HG03460 (cell line): ENCODE measurements at regions not wholly inside any gene's neighbourhood (a gene's known extent, or its start where the extent isn't known, plus 50 kb on each side); places are given as distances from the start of the nearest gene placed in this dataset.

Experiments used
- ATAC-seq: cut with Tn5 transposase; IDR thresholded peaks from one replicate; pipeline ENCODE4 v1.9.1; 2021; ENCODE audit not compliant: unreplicated experiment

DNA sequence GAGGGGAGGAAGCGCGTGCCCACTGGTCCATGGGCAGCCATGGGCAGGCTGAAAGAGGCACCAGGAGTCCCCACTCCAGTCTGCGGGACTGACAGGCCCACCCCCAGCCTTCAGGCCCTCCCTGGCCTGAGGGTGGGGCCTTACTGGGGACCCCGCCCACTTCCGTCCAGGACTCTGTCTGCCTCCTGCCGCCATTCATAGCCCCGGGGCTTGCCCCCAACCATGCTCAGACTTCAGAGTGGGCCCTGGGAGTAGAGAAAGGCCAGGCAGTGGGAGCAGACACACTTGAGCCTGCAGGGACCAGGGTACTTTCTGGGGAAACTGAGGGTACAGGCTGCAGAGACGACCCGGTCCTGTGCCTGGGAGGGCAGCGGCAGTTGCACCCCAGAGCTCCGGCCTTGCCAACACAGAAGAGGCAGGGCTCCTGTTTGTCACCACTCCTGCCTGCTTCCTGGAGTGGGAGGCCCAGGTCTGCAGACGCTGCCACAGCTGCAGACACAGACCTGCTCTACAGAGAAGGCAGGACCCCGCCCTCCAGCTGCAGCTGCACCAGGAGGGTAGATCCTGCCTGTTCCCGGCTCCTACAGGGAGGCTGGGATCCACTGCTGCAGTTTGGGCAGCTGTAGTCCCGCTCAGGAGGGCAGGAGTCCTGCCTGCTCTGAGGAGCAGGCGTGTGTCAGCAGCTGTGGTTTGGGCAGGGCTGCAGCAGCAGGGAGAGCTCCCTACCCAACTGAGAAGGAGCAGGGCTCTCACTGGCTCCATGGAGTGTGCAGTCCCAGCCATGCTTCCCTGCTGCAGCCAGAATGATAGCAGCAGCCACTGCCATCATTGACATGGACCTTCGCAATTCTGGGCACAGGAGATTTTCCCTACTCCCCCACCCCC, 387.9 kb upstream of the ANO3 start:
- no peak for ATAC-seq

GRCh38 chr11:25949918-25950317, 382.0 kb upstream of the ANO3 start:
- ATAC-seq, result no peak

GRCh38 chr11:25953006-25953405, 378.9 kb upstream of the ANO3 start:
- ATAC-seq, result no peak

GRCh38 chr11:25958045-25958444, 373.9 kb upstream of the ANO3 start:
- no peak for ATAC-seq

- ATAC-seq, result no peak
These were observed 370.4 kb upstream of the ANO3 start for GRCh38 chr11:25961539-25961938.

GRCh38 chr11:25970726-25971508, 361.0 kb upstream of the ANO3 start:
- no peak for ATAC-seq

- no peak for ATAC-seq
These were observed 351.8 kb upstream of the ANO3 start for GRCh38 chr11:25980091-25980490.

- ATAC-seq, result peak; percentile 94
These were observed 349.9 kb upstream of the ANO3 start for GRCh38 chr11:25981998-25982397.

- no peak for ATAC-seq
These were observed 348.6 kb upstream of the ANO3 start for GRCh38 chr11:25983280-25983679.

DNA sequence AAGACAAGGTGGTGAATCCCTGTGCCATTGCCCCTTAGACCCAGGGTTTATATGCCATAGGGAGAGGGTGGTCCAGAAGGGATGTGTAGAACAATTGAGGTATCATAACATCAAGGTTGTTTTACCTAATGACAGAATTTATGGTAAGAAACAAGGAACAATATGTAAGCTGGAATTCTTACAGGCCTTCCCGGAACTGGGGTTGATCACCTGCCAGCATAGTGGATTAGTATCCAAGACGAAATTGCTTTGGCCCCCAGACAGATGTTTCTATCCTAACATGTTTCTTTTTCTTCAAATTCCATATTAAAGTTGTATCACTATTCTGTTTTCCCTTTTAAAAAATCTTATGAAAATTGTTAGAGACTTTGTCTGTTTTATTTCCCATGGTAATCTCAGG, 343.8 kb upstream of the ANO3 start:
- no peak for ATAC-seq

DNA sequence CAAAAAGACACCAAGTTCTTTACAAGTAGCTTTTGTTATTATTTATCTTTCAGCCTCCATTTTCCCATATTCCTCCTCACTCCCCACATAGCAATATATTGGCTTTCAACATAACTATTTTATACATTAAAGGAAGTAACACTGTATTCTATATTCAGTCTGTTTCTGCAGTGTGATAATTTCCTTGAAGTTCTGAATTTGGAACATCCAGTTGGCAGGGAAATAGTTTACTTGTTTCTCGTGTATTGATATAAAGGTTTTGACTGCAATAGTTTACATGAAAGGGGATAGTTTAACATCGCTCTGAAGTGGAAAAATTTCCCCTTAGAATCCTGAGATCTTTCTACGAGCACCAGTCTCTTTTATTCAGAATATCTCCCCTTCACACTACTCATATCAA, 341.5 kb upstream of the ANO3 start:
- ATAC-seq, result no peak

- ATAC-seq, result no peak
These were observed 340.5 kb upstream of the ANO3 start for GRCh38 chr11:25991476-25991875.

DNA sequence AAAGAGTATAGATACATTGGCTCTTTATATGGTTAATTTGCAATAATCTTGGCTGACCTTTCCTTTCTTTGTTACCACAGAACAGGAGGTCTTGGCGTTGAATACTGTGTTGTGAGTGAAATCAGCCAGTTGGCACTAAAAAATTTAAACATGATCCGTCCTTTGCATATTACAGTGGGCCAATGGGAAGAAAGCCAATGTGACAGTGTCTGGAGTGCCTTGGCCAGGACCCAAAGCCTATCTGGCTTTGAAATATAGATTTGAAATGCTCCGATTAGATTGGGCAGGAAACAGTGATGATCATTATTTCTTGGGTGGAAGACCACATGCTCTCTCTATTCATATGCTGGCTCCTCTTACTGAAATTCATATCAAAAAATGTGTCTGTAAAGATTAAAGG, 339.6 kb upstream of the ANO3 start:
- no peak for ATAC-seq

DNA sequence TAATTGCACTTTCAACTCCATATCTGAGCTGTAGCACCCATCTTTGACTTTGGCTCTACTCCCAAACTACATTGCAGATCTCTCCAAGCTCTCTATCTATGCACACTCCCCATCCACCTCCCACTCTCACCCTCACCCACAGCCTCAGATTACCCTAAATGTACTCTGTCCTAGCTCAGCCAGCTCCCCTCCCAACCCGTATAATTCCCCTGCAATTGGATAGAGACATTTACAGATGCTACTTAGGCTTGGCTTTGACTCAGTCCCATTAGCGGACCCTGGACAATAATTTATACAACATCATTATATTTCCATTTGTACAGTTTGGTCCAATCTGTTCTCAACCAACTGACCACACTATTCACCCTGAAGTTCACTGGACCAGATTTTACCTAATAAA, 338.9 kb upstream of the ANO3 start:
- ATAC-seq, result no peak

- no peak for ATAC-seq
These were observed 320.5 kb upstream of the ANO3 start for GRCh38 chr11:26011474-26011873.

GRCh38 chr11:26014456-26015115, 317.3 kb upstream of the ANO3 start:
- no peak for ATAC-seq

GRCh38 chr11:26017322-26017860, 314.5 kb upstream of the ANO3 start:
- no peak for ATAC-seq

GRCh38 chr11:26017903-26018302, 314.0 kb upstream of the ANO3 start:
- ATAC-seq, result no peak

- ATAC-seq, result no peak
These were observed 313.6 kb upstream of the ANO3 start for GRCh38 chr11:26018336-26018735.

DNA sequence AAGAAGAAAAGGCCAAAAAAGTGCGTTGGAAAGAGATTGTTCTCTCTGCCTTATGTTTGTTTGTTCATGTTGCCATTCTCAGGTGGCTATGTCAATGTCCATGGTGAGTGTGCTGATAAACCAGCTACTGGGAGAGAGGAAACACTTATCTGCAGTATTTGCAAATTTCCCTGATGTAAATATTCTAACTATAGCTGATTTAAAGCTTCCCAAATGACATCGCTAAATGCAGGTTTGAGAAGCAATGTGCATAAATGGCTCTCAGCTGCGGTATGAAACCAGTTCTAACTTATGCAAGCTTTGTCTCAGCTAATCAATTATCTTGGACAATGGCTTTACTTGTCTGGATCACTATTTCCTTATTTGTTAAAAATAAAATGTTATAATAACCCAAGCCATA, 312.5 kb upstream of the ANO3 start:
- no peak for ATAC-seq

- ATAC-seq, result no peak
These were observed 310.9 kb upstream of the ANO3 start for GRCh38 chr11:26021017-26021416.
